CD1c-positive myeloid dendritic cell (primary cell): ENCODE measurements at regions not wholly inside any gene's neighbourhood (a gene's known extent, or its start where the extent isn't known, plus 50 kb on each side); places are given as distances from the start of the nearest gene placed in this dataset.
"Not testable (repeated sequence)": the region's sequence is repeated elsewhere in the genome, so short reads cannot be mapped to it uniquely, and the experiment has no call there.

Experiments
- DNase-seq: peaks from one replicate; pipeline ENCODE4 v3.0.0-alpha.2; 2016; ENCODE audit errors: extremely low spot score

DNA sequence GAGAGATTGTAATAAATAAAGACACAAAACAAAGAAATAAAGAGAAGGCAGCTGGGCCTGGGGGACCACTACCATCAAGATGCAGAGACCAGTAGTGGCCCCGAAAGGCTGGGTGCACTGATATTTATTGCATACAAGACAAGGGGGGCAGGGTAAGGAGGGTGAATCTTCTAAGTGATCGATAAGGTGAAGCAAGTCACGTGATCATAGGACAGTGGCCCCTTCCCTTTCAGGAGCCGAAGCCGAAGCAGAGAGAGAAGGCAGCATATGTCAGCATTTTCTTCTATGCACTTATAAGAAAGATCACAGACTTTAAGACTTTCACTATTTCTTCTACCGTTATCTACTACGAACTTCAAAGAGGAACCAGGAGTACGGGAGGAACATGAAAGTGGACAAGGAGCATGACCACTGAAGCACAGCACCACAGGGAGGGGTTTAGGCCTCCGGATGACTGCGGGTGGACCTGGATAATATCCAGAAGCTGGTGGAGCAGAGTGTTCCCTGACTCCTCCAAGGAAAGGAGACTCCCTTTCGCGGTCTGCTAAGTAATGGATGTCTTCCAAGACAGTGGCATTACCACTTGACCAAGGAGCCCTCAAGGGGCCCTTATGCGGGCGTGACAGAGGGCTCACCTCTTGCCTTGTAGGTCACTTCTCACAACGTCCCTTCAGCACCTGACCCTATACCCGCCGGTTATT lies 126.4 kb downstream of the RBM46 start:
- DNase-seq: not testable (repeated sequence)

DNA sequence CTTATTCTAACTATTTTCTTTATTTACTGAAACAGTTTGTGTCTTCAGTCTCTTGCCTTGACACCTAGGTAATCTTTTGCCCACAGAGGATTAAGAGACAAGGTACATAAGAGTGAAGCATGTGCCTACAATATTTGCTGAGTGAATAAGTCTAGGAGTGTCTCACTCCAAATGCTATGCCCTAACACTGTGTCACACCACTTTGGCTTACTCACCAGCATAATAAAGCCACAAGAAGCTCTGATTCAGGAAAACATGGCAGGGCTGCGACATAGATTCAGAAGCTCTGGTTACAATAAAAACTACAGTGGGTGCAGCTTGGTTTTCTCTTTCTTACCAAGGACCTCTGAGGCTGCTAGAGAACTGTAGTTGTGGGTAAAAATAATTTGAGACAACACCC lies 127.1 kb downstream of the RBM46 start:
- no peak for DNase-seq

DNA sequence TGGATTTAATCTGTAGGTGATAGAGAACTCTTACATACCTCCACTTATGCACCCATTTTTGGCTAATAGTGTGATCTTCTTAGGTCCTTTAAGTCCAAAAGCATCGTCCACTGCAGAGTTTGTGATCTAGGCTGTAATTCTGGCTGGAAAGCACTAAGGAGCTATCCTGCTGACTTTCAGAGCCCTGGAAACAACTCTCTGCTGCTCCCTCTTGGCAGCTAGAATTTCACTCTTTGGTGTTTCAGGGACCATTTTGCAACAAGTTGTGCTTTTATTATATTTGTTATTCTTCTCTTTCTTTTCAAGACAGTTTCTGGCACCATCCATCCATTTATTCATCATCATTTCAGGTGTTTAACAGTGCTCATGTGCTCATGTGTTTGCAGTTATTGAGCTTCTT lies 130.0 kb downstream of the RBM46 start:
- DNase-seq: no peak

GRCh38 chr4:154911608-154912098 lies 130.6 kb downstream of the RBM46 start:
- no peak for DNase-seq

- no peak for DNase-seq
These were observed 135.0 kb downstream of the RBM46 start for GRCh38 chr4:154916068-154916467.

DNA sequence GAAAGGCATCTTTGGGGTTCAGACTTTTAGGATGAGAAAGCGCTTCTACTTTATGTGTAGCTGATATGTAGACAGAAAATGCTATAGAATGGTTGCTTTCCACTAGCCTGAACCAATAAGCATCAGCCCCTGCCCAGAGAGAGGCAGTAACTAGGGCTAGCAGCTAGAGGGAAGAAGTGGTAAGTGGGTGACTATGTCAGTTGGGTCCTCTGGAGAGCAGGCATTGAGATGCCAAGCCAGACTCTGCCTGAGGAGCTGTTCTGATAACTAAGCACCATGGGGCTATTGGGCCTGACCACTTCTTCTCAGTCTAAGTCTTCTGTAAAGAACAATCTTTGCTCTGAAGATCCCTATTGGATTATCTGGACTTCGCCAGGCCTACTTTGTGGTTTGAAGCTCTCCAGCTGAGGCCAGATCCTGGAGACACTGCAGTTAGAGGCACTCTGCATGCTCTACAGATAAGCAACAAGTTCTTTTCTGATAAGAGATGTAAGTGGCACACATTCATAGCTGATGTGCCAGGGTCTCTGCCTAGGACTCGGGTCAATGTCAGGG lies 146.1 kb downstream of the RBM46 start:
- DNase-seq: no peak

- no peak for DNase-seq
These were observed 147.7 kb downstream of the RBM46 start for GRCh38 chr4:154928640-154929257.

DNA sequence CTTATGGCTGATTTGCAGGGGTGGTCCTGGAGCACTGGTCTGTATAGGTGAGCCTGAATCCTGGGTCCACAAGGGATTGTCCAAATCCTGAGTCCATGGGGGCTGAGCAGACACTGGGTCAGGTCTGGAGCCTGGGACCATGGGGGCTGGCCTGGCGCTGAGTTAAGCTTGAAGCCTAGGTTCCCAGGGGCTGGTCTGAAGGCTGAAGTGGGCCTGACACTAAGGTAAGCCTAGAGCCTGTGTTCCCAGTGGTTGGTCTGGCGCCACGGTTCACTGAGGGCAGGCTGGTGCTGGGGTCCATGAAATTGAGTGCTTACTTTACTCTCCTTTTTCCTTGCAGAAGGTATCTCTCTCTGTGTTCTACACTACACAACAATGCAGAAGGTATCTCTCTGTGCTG lies 155.8 kb downstream of the RBM46 start:
- no peak for DNase-seq

DNA sequence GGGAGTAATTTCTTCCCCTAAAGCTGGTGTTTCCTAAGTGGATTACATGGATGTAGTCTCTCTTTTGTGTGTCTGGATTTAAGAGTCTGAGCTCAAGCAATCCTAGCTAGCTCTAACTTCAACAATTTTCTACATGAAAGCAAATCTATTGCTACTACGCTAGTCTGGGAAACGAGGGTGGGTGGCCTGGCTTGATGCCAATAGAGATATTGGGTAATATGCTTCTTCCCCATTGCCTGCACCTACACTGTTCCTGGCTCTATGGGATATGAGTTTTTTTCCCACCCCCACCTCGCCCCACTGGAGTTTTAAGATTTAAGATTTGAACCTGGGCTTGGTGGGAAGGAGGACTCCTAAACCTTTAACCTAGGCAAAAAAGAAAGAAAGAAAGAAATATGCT lies 158.8 kb downstream of the RBM46 start:
- DNase-seq: no peak

- no peak for DNase-seq
These were observed 161.1 kb downstream of the RBM46 start for GRCh38 chr4:154942176-154942575.

- DNase-seq: no peak
These were observed 163.9 kb downstream of the RBM46 start for GRCh38 chr4:154944996-154945395.

DNA sequence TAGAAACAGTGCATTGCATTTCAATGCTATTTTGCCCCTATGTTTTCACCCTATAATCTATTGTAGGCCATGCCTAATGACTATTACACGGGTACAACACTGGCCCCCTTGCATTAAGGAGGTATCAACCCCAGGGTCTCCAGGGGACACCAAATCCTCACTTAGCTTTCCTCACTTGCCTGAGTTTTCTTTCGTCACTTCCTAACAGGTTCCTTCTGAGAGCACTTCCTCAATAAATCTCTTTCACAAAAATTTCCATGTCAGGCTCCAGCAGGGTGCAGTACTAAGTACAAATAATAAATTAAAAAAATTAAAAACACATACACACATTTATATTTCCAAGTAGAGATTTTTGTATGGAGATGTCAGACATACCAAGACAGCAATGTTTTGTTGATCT lies 165.0 kb downstream of the RBM46 start:
- no peak for DNase-seq

DNA sequence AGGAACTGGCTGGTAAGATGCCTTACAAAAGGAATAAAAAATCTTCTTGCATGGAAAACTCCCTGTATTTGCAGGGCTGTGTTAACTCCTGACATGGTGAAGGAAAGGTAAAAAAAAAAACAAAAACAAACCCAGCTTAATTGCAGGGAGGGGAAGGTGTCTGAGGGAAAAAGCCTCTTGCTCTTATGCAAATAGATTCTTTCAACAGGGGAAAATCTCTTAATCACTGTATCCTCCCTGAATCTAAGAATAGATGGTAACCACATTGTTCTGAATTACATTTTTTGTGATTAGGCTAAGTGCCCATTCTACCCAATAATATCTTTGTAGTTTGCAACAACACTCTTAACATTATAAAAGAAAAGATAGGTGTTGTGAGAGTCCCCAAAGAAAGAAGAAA lies 172.6 kb downstream of the RBM46 start:
- no peak for DNase-seq

- DNase-seq: no peak
These were observed 173.0 kb downstream of the RBM46 start for GRCh38 chr4:154954117-154954516.

DNA sequence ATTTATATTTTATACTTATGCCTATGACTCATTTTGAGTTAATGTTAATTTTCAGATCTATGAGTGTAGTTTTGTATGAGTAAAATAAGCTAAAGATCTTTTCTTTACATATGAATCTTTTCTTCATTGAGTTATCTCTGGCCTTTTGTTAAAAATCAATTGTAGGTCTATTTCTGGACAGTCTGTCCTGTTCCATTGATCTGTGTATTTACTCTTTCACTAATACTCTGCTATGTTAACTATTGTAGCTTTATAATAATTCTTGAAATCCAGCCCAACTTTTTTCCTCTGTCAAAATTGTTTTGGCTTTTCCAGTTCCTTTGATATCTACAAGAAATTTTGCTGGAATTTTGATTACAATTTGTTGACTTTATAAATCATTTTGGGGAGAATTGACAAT lies 177.0 kb downstream of the RBM46 start:
- DNase-seq: no peak

- no peak for DNase-seq
These were observed 177.7 kb downstream of the RBM46 start for GRCh38 chr4:154958621-154959358.

GRCh38 chr4:154959756-154960155 lies 178.7 kb downstream of the RBM46 start:
- no peak for DNase-seq

GRCh38 chr4:154960476-154960875 lies 179.4 kb downstream of the RBM46 start:
- no peak for DNase-seq

- DNase-seq: no peak
These were observed 180.2 kb downstream of the RBM46 start for GRCh38 chr4:154961263-154961662.

DNA sequence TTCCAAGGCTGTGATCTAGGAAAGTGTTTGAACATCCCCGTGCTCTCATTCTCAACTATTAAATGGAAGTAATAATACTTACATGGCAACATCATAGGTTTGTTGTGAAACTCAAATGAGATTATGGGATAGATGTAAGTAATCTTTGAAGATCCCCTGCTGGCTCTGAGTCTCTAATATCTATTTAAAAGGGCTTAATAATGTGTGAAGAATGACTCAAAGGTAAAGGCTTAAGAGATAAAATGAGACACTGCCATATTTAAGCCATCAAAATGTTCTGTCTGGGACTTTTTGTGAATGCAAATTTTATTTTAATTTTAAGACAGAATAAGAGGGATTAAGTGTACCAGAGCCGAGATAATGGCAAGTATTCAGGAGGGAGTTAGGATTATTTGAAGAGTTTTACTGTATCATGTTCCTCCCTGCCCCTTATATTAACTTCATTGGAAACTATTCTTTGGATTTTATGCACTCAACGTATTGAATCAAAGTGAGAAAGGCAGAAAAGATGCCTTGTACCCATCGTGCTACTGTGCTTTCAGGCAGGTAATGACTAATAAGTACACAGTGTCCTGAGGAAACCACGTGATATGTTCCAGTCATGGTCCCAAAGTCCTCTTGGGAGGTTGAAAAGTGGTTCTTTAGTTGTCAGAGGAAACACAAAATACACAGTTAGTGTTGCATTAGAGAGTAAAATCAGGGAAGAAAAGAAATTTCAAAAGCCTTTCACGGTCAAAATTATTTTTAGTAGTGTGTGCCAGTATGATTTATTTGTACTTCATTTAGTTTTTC lies 192.4 kb downstream of the RBM46 start:
- DNase-seq: no peak

DNA sequence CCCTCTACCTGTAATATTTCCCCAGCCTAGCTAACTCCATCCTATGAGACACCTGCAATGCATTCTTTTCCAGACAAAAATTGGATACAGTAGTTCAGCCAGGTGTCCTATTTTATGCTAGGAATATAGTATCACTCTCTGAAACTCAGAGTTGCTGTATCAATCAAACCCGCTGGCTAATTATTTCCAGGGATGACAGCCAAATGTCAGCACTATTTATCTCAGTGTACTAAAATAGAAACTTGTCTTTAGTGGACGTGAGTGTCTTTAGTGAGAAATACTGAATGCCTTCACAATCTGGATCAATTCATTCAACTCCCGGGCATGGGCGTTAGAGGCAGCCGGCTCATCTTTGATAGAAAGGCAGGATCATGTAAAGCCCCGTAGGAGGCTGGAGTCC lies 196.2 kb downstream of the RBM46 start:
- no peak for DNase-seq
